Lung (tissue), 11 donors: ENCODE measurements at regions not wholly inside any gene's neighbourhood (a gene's known extent, or its start where the extent isn't known, plus 50 kb on each side); places are given as distances from the start of the nearest gene placed in this dataset.

Experiments used
- ATAC-seq: fragments of 200-7000 bp; cut with Tn5 transposase; one replicate; pipeline ENCODE4 v1.9.1; 2020; ENCODE audit warnings: moderate number of reproducible peaks; ENCODE audit not compliant: insufficient read depth, low FRiP score
- DNase-seq, 3 donors: peaks; one replicate each; pipeline ENCODE4 v3.0.0-alpha.2; 2013 to 2017
- H3K27ac ChIP-seq, 2 donors: one replicate each; pipeline ENCODE4 v1.5.1; 2013; ENCODE audit warnings: mild to moderate bottlenecking in 2 of 2, moderate library complexity in 2 of 2, control low read depth in 1 of 2, inconsistent platforms in 1 of 2, low read depth in 1 of 2, low read length in 1 of 2
- H3K27me3 ChIP-seq, 3 donors: one replicate each; pipeline ENCODE4 v1.5.1; 2013; ENCODE audit warnings: low read length in 2 of 3; ENCODE audit not compliant: control insufficient read depth in 3 of 3, insufficient read depth in 3 of 3
- H3K36me3 ChIP-seq, 4 donors: one replicate each; pipeline ENCODE4 v1.5.1; 2013; ENCODE audit warnings: low read length in 4 of 4, mild to moderate bottlenecking in 1 of 4, moderate library complexity in 1 of 4; ENCODE audit not compliant: control insufficient read depth in 4 of 4, insufficient read depth in 4 of 4
- H3K4me1 ChIP-seq, 5 donors: one replicate each; pipeline ENCODE4 v1.5.1; 2013; ENCODE audit warnings: low read length in 5 of 5, mild to moderate bottlenecking in 2 of 5, moderate library complexity in 1 of 5; ENCODE audit not compliant: control insufficient read depth in 5 of 5, insufficient read depth in 5 of 5
- H3K4me3 ChIP-seq: one replicate; pipeline ENCODE4 v1.5.1; 2013; ENCODE audit warnings: mild to moderate bottlenecking, control low read depth, moderate library complexity
- H3K9ac ChIP-seq, 2 donors: one replicate each; pipeline ENCODE4 v1.5.1; 2013; ENCODE audit warnings: low read length in 2 of 2, control low read depth in 1 of 2; ENCODE audit not compliant: insufficient read depth in 1 of 2
- H3K9me3 ChIP-seq, 4 donors: one replicate each; pipeline ENCODE4 v1.5.1; 2013; ENCODE audit warnings: low read length in 3 of 4, mild to moderate bottlenecking in 1 of 4, moderate library complexity in 1 of 4; ENCODE audit not compliant: control insufficient read depth in 4 of 4, insufficient read depth in 3 of 4
- WGBS, 2 donors: extraction: QIAGEN DNeasy Blood & Tissue Kit; methylation state at CpG; one replicate each; pipeline ENCODE4 v1.1.7; 2013; 5-methylcytosine and 5-hydroxymethylcytosine counted together
- TF ChIP-seq, protein P1 (sequence below): IDR thresholded peaks from 2 replicates; pipeline ENCODE4 v1.5.1; 2012; ENCODE audit warnings: mild to moderate bottlenecking; ENCODE audit errors: control extremely low read depth, extremely low read depth
- donor health status: control.
- donor health status: control.
- donor health status: Bipolar disorder and iron deficiency.
- donor health status: healthy.
- donor health status: DM: yes; HTN: yes; CAD: no.

DNA sequence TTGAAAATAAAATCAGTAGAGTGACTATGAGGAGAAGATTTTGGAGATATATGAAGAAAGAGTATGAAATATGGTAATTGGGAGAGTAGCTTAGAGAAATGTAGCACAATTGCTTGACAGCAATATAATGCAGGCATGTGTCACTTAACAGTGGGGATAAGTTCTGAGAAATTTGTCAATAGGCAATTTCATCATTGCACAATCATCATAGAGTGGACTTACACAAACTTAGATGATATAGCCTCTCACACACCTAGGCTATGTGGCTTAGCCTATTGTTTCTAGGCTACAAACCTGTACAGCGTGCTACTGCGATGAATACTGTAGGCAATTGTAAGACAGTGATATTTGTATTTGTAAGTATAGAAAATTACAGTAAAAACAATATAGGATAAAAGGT, 573.6 kb downstream of the JRKL start:
- Histone ChIP-seq H3K36me3 (no peaks in the 10 kb centered on the region), H3K4me1 (no peaks in the 10 kb centered on the region), H3K9me3 (peaks cover 0 to 1% (median 0%) of the 10 kb centered on the region in 4 donors), H3K27me3 (no peaks in the 10 kb centered on the region), H3K4me3 (no peak overlapping the region), H3K9ac (no peak overlapping the region), H3K27ac (no peak overlapping the region)
- ATAC-seq (no peak), DNase-seq (no peak)
- TF ChIP-seq, protein P1, sequence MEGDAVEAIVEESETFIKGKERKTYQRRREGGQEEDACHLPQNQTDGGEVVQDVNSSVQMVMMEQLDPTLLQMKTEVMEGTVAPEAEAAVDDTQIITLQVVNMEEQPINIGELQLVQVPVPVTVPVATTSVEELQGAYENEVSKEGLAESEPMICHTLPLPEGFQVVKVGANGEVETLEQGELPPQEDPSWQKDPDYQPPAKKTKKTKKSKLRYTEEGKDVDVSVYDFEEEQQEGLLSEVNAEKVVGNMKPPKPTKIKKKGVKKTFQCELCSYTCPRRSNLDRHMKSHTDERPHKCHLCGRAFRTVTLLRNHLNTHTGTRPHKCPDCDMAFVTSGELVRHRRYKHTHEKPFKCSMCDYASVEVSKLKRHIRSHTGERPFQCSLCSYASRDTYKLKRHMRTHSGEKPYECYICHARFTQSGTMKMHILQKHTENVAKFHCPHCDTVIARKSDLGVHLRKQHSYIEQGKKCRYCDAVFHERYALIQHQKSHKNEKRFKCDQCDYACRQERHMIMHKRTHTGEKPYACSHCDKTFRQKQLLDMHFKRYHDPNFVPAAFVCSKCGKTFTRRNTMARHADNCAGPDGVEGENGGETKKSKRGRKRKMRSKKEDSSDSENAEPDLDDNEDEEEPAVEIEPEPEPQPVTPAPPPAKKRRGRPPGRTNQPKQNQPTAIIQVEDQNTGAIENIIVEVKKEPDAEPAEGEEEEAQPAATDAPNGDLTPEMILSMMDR, result no peak
- 97% methylated on average over 2 of the region's 2 CpGs for WGBS, 2 donors

DNA sequence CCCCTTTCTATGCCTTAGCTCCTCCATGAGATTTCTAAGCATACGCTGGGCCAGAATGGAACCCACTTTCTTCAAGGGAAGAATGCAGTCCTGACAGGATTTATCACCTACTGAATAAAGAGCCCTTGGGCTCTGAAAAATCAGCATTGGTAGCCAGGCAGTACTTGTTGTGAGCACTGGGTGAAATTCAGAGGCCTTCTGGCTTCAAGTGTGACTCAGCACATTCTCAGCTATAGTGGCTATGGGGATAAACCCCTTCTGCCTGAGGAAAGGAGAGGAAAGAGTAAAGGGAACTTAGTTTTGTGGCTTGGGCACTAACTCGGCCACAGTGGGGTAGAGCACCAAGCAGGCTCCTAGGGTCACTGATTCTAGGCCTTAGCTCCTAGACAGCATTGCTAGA, 574.8 kb downstream of the JRKL start:
- ATAC-seq (no peak), DNase-seq (no peak)
- Histone ChIP-seq H3K9ac (no peak overlapping the region), H3K27me3 (no peaks in the 10 kb centered on the region), H3K36me3 (no peaks in the 10 kb centered on the region), H3K4me1 (no peaks in the 10 kb centered on the region), H3K9me3 (peaks cover 0 to 1% (median 0%) of the 10 kb centered on the region in 4 donors), H3K27ac (no peak overlapping the region), H3K4me3 (no peak overlapping the region)
- 78% methylated on average over 2 of the region's 2 CpGs for WGBS, 2 donors
- TF ChIP-seq, protein P1, result no peak

DNA sequence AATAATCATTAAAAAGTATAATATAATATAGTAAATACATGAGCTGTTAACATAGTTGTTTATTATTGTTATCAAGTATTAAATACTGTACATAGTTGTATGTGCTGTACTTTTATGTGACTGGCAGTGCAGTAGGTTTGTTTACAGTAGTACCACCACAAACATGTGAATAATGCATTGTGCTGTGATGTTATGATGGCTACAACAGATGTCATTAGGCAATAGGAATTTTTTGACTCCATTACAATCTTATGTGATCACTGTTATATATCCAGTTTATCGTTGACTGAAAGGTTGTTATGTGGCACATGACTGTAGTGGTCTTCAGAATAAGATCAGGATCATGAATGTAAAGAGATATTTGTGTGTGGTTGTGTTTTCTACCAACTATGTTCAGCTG, 577.8 kb downstream of the JRKL start:
- Histone ChIP-seq H3K27ac (no peak overlapping the region), H3K4me1 (no peaks in the 10 kb centered on the region), H3K27me3 (no peaks in the 10 kb centered on the region), H3K4me3 (no peak overlapping the region), H3K9ac (no peak overlapping the region), H3K36me3 (no peaks in the 10 kb centered on the region), H3K9me3 (no peaks in the 10 kb centered on the region)
- TF ChIP-seq, protein P1, result no peak
- ATAC-seq (no peak), DNase-seq (no peak)
- WGBS, 2 donors, result 69 to 80% methylated on average over 1 of the region's 1 CpG

DNA sequence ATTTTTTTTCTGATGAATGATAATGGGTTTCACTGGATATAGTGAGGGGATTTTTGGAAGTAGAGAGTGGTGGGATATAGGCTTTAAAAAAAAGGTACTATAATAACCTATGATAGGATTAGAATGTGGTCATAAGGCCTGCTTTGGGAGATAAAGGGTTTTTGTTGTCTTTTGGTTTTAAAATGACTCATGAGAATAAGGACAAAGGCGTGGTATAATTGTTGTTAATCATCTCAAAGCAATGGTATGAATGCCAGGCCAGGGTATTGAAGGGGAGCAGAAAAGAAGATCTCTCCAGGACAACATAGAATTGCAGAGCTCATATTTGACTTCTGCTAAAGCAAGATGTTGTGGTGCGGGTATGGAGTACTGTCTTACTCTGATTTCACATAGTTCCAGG, 579.4 kb downstream of the JRKL start:
- Histone ChIP-seq H3K27me3 (no peaks in the 10 kb centered on the region), H3K36me3 (no peaks in the 10 kb centered on the region), H3K9me3 (no peaks in the 10 kb centered on the region), H3K4me1 (no peaks in the 10 kb centered on the region), H3K9ac (no peak overlapping the region), H3K4me3 (no peak overlapping the region), H3K27ac (no peak overlapping the region)
- TF ChIP-seq, protein P1, result no peak
- ATAC-seq, result no peak
- DNase-seq, result no peak
- 71 to 77% methylated on average over 2 of the region's 2 CpGs for WGBS, 2 donors
